ENCODE measurements at regions not wholly inside any gene's neighbourhood (a gene's known extent, or its start where the extent isn't known, plus 50 kb on each side); places are given as distances from the start of the nearest gene placed in this dataset.
A peak's percentile ranks its signal among the peaks of the same experiment; 100 is the strongest.
"Not testable (repeated sequence)": the region's sequence is repeated elsewhere in the genome, so short reads cannot be mapped to it uniquely, and the experiment has no call there.

DNA sequence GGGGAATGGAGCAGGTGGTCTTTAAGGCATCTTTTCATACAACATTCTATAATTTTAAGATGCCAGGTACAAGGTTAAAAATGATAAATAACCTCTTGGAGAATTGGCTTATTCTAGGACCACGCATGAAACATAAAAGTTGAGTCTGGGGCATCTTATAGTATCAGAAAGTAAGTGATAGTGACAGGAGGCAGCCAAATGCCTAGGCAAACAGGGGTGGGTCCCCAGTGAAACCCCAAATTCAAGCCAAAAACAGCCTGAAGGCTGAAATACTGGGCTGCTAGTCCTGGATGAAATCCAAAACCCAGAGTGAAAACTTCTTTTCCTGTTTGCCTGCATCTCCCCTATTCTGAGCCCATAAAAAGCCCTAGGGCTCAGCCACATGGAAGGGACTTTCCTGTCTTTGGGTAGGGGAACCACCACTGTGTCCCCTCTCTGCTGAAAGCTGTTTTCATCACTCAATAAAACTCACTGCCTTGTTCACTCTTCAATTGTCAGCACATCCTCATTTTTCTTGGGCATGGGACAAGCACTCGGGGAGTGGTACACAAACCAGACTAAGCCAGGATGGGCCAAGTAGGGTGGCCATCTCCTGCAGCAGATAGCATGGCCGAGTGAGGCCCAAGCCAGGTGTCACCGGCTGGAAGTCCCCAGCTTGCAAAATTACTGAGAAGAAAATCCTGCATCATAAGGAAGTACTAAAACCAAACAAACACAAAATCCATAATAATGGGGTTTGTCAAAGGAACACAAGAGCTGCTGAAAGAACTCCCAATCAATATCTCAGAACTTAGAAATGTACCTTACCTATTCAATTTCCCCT, 241.6 kb upstream of the GALNT17 start:
- Mint-ChIP-seq H3K27ac (no peak overlapping the region), H3K27me3 (peaks cover 0 to 2% of the 10 kb centered on the region in 2 donors), H3K9me3 (peaks cover 0 to 23% (median 14%) of the 10 kb centered on the region in 8 donors), H3K4me3 (no peak overlapping the region), H3K4me1 (no peaks in the 10 kb centered on the region), H3K36me3 (no peaks in the 10 kb centered on the region)
- no peak overlapping the region for H3K27ac ChIP-seq (ENCODE audit: low read depth, low read length)
- CTCF ChIA-PET (ENCODE audit: partially characterized antibody), result no interaction called here
- H3K9me3 ChIP-seq (ENCODE audit: control insufficient read depth in 1 of 2, low read length in 2 of 2), result no peaks in the 10 kb centered on the region
- POLR2A ChIA-PET (ENCODE audit: partially characterized antibody), result no interaction called here
- no peak for DNase-seq
- H3K4me3 ChIP-seq (ENCODE audit: low read length in 2 of 2), result no peak overlapping the region
- no peaks in the 10 kb centered on the region for H3K36me3 ChIP-seq (ENCODE audit: insufficient read depth, low read length)
- no peaks in the 10 kb centered on the region for H3K27me3 ChIP-seq (ENCODE audit: insufficient read depth, low read length)
- intact Hi-C loops (cut with micrococcal nuclease), result no loop called here
- no peaks in the 10 kb centered on the region for H3K4me1 ChIP-seq (ENCODE audit: insufficient read depth, low read length)

DNA sequence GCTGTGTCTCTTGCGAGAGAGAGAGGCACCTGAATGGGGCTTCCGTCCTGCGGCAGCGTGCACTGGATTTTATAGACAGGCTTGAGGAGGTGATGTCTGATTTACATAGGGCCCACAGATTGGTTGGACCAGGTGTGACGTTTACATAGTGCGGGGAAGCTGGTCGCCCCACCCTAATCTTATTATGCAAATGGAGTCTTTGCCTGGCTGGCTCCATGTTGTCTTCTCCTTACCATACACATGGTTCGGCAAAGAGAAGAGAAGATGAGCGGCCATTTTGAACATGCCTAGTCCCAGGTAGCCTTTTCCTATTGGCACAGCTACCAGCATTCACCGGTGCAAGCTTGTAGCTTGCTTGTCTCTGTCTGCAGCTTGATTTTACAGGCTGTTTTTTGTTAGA, 238.5 kb upstream of the GALNT17 start:
- H3K27ac ChIP-seq (ENCODE audit: low read depth, low read length), result no peak overlapping the region
- Mint-ChIP-seq H3K27me3 (no peaks in the 10 kb centered on the region), H3K36me3 (no peaks in the 10 kb centered on the region), H3K27ac (no peak overlapping the region), H3K4me1 (no peaks in the 10 kb centered on the region), H3K9me3 (peaks cover 0 to 27% (median 13%) of the 10 kb centered on the region in 8 donors), H3K4me3 (no peak overlapping the region)
- ChIA-PET CTCF (ENCODE audit: partially characterized antibody) (no interaction called here), POLR2A (ENCODE audit: partially characterized antibody) (no interaction called here)
- no peaks in the 10 kb centered on the region for H3K4me1 ChIP-seq (ENCODE audit: insufficient read depth, low read length)
- H3K9me3 ChIP-seq (ENCODE audit: control insufficient read depth in 1 of 2, low read length in 2 of 2), result no peaks in the 10 kb centered on the region
- no peak overlapping the region for H3K4me3 ChIP-seq (ENCODE audit: low read length in 2 of 2)
- no peaks in the 10 kb centered on the region for H3K27me3 ChIP-seq (ENCODE audit: insufficient read depth, low read length)
- intact Hi-C loops (cut with micrococcal nuclease), result no loop called here
- no peak for DNase-seq
- H3K36me3 ChIP-seq (ENCODE audit: insufficient read depth, low read length), result no peaks in the 10 kb centered on the region

DNA sequence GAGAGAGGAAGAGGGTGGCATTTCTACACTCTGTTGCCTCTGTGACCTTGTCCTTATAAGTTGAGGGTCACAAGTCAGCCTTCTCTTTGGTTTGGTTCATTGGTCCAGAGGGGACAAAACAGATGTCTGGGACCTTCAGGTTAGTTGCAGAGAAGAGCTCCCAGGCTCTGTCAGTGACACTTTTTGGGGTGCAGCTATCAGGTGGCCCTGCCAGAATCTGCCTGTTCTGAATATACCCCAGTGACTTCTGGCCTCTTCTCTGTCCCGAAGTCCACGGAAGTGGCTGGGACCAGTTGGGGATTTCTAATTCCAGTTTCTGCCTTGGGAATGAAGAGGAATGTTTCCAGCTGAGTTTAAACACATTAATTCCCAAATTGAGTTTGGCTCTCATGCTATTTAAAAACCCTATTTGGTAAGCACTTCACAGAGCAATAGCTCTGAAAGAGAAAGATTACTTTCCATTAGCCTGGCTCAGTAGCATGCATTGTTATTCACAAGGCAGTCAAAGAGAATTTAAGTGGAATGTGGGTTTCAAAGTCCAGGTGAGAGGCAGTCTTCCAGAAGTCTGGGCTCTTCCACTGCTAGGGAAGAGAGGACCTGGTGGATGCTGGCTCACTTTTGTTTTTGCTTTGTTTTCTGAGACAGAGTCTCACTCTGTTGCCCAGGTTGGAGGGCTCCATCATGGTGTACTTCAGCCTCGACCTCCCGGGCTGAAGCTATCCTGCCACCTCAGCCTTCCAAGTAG, 237.8 kb upstream of the GALNT17 start:
- POLR2A ChIA-PET (ENCODE audit: partially characterized antibody), result no interaction called here
- Histone ChIP-seq H3K27ac (ENCODE audit: low read depth, low read length) (no peak overlapping the region), H3K4me1 (ENCODE audit: insufficient read depth, low read length) (no peaks in the 10 kb centered on the region), H3K4me3 (ENCODE audit: low read length in 2 of 2) (no peak overlapping the region), H3K36me3 (ENCODE audit: insufficient read depth, low read length) (no peaks in the 10 kb centered on the region), H3K9me3 (ENCODE audit: control insufficient read depth in 1 of 2, low read length in 2 of 2) (no peaks in the 10 kb centered on the region), H3K27me3 (ENCODE audit: insufficient read depth, low read length) (no peaks in the 10 kb centered on the region)
- CTCF ChIA-PET (ENCODE audit: partially characterized antibody), result no interaction called here
- H3K9me3 Mint-ChIP-seq, result peaks cover 0 to 23% (median 11%) of the 10 kb centered on the region in 8 donors
- H3K4me3 Mint-ChIP-seq, result no peak overlapping the region
- H3K36me3 Mint-ChIP-seq, result no peaks in the 10 kb centered on the region
- H3K27me3 Mint-ChIP-seq, result no peaks in the 10 kb centered on the region
- H3K4me1 Mint-ChIP-seq, result no peaks in the 10 kb centered on the region
- peak in 1 of 5 donors; percentile 0 for DNase-seq
- no peak overlapping the region for H3K27ac Mint-ChIP-seq
- intact Hi-C loops (cut with micrococcal nuclease), result no loop called here

DNA sequence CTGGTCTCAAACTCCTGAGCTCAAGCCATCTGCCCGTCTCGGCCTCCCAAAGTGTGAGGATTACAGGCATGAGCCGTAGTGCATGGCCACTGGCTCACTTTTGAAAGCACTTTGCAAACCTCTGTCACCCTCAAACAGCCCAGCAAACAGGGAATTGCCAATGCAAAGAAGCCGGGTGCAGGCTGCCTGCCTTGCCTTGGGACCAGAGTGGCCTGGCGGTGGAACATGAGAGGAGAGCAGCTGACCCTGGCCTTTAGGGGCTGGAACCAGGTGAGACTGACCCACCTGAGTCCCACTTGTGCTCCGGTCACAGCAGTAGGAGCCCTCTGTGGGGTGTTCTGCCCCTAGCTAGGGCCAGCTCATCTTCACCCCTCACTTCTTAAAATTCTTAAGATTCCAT, 237.1 kb upstream of the GALNT17 start:
- no peaks in the 10 kb centered on the region for H3K27me3 Mint-ChIP-seq
- H3K27ac Mint-ChIP-seq, result no peak overlapping the region
- Histone ChIP-seq H3K9me3 (ENCODE audit: control insufficient read depth in 1 of 2, low read length in 2 of 2) (no peaks in the 10 kb centered on the region), H3K36me3 (ENCODE audit: insufficient read depth, low read length) (no peaks in the 10 kb centered on the region), H3K4me1 (ENCODE audit: insufficient read depth, low read length) (no peaks in the 10 kb centered on the region), H3K27me3 (ENCODE audit: insufficient read depth, low read length) (no peaks in the 10 kb centered on the region), H3K27ac (ENCODE audit: low read depth, low read length) (no peak overlapping the region), H3K4me3 (ENCODE audit: low read length in 2 of 2) (no peak overlapping the region)
- no peaks in the 10 kb centered on the region for H3K36me3 Mint-ChIP-seq
- ChIA-PET POLR2A (ENCODE audit: partially characterized antibody) (no interaction called here), CTCF (ENCODE audit: partially characterized antibody) (no interaction called here)
- H3K9me3 Mint-ChIP-seq, result peaks cover 0 to 16% (median 6%) of the 10 kb centered on the region in 8 donors
- no peak for DNase-seq
- no peak overlapping the region for H3K4me3 Mint-ChIP-seq
- no peaks in the 10 kb centered on the region for H3K4me1 Mint-ChIP-seq
- intact Hi-C loops (cut with micrococcal nuclease), result no loop called here

DNA sequence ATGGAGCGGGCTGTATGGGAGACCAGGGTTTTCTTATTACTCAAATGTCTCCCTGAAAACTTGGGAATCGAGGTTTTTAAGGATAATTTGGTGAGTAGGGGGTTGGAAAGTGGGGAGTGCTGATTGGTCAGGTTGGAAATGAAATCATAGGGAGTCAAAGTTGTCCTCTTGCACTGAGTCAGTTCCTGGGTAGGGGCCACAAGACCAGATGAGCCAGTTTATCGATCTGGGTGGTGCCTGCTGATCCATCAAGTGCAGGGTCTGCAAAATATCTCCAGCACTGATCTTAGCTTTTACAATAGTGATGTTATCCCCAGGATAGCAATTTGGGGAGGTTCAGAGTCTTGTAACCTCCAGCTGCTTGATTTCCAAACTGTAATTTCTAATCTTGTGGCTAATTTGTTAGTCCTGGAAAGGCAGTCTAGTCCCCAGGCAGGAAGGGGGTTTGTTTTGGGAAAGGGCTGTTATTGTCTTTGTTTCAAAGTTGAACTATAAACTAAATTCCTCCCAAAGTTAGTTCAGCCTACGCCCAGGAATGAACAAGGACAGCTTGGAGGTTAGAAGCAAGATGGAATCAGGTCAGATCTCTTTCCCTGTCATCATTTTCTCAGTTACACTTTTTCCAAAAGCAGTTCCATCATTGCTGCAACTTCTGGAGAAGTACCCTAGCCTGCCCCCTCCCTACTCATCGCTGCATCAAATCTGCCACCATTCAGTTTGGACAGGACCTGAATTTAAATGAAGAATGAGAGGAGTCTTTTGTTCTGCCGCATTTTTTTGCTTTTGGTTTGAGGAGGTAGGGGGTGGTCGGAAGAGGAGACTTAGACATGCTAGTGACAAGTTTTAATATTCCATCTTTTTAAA, 236.4 kb upstream of the GALNT17 start:
- H3K27me3 ChIP-seq (ENCODE audit: insufficient read depth, low read length); POLR2A ChIA-PET (ENCODE audit: partially characterized antibody); H3K27me3 Mint-ChIP-seq; H3K4me3 ChIP-seq (ENCODE audit: low read length in 2 of 2); H3K27ac Mint-ChIP-seq; H3K4me3 Mint-ChIP-seq; H3K4me1 Mint-ChIP-seq; H3K36me3 ChIP-seq (ENCODE audit: insufficient read depth, low read length); H3K4me1 ChIP-seq (ENCODE audit: insufficient read depth, low read length); H3K36me3 Mint-ChIP-seq; H3K27ac ChIP-seq (ENCODE audit: low read depth, low read length); CTCF ChIA-PET (ENCODE audit: partially characterized antibody); H3K9me3 ChIP-seq (ENCODE audit: control insufficient read depth in 1 of 2, low read length in 2 of 2); intact Hi-C loops (cut with micrococcal nuclease); DNase-seq: not testable (repeated sequence)
- peaks cover 0 to 17% (median 6%) of the 10 kb centered on the region in 8 donors for H3K9me3 Mint-ChIP-seq

DNA sequence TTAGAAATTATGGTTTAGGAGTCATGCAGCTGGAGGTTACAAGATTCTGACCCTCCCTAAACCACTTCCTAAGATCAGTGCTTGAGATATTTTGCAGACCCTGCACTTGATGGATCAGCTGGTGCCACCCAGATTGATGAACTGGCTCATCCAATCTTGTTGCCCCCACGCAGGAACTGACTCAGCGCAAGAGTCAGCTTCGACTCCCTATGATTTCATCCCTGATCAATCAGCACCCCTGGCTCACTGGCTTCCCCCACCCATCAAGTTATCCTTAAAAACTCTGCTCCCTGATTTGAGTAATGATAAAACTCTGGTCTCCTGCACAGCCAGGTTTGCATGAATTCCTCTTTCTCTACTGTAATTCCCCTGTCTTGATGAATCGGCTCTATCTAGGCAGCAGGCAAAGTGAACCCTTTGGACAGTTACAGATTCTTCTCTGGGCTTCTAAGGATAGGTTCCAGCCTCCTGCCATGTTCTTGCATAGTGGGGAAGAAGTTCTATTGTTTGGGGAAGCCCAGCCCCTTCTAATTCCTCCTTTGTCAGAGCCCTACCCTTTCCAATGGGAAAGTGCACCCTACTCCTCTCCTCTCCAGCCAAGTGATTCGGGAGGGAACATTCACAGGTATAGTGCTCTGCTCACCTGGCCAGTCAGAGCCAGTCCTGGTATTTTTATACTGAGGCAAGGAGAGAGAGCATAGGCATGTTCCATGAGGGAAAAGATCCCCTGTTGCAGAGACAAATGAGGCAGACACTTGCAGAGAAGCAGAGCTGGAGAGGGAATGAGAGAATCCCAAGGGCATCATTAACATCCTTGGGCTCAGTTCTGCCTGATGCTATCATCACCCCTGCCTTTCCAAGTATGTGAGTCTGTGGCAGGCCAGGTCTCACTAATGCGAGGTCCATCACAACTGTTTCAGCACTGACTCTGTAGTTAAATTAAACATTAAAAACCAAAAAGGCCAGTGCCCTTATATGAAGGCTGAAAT, 224.4 kb upstream of the GALNT17 start:
- peaks cover 2 to 3% of the 10 kb centered on the region in 2 donors for H3K27me3 Mint-ChIP-seq
- no peaks in the 10 kb centered on the region for H3K27me3 ChIP-seq (ENCODE audit: insufficient read depth, low read length)
- no peak overlapping the region for H3K4me3 ChIP-seq (ENCODE audit: low read length in 2 of 2)
- H3K4me3 Mint-ChIP-seq, result no peak overlapping the region
- peaks cover 3 to 32% (median 11%) of the 10 kb centered on the region in 8 donors for H3K9me3 Mint-ChIP-seq
- no peak overlapping the region for H3K27ac ChIP-seq (ENCODE audit: low read depth, low read length)
- no peaks in the 10 kb centered on the region for H3K4me1 Mint-ChIP-seq
- CTCF ChIA-PET (ENCODE audit: partially characterized antibody), result no interaction called here
- no peak overlapping the region for H3K27ac Mint-ChIP-seq
- intact Hi-C loops (cut with micrococcal nuclease), result no loop called here
- no peak for DNase-seq
- H3K9me3 ChIP-seq (ENCODE audit: control insufficient read depth in 1 of 2, low read length in 2 of 2), result peaks cover 0 to 4% of the 10 kb centered on the region in 2 donors
- H3K36me3 Mint-ChIP-seq, result peaks cover 0 to 2% of the 10 kb centered on the region in 2 donors
- no peaks in the 10 kb centered on the region for H3K4me1 ChIP-seq (ENCODE audit: insufficient read depth, low read length)
- POLR2A ChIA-PET (ENCODE audit: partially characterized antibody), result no interaction called here
- H3K36me3 ChIP-seq (ENCODE audit: insufficient read depth, low read length), result no peaks in the 10 kb centered on the region

Measured in CD4-positive, alpha-beta memory T cell (primary cell).